B cell (primary cell): ENCODE measurements at regions not wholly inside any gene's neighbourhood (a gene's known extent, or its start where the extent isn't known, plus 50 kb on each side); places are given as distances from the start of the nearest gene placed in this dataset.

Experiments used
- ATAC-seq: fragments of 200-7000 bp; cut with Tn5 transposase; one replicate; pipeline ENCODE4 v1.10.0; 2021; ENCODE audit warnings: low read depth, mild to moderate bottlenecking, moderate number of reproducible peaks, moderate library complexity
- CTCF ChIA-PET: fragments of 350-600 bp; sonication (Branson Sonifier 250); formaldehyde crosslinking; loops from one replicate; lab custom pipeline; 2021; ENCODE audit warnings: antibody characterized with exemption, inconsistent platforms; lab: Charles Lee
- POLR2A ChIA-PET: fragments of 350-600 bp; sonication (Branson Sonifier 250); formaldehyde crosslinking; loops from one replicate; lab custom pipeline; 2021; ENCODE audit warnings: antibody characterized with exemption; lab: Charles Lee
- DNase-seq: peaks from one replicate; pipeline ENCODE4 v3.0.0; 2013
- H2AFZ ChIP-seq: 2 replicates; pipeline ENCODE4 v1.6.1; 2012; ENCODE audit warnings: mild to moderate bottlenecking, low read depth, low read length; ENCODE audit not compliant: insufficient read depth, poor library complexity, severe bottlenecking
- H3K27ac ChIP-seq, 2 donors: 1 replicate in 1 of 2; 2 replicates in 1 of 2; pipeline ENCODE4 v1.5.1; 2012 to 2013; ENCODE audit warnings: low read length in 2 of 2, mild to moderate bottlenecking in 2 of 2, moderate library complexity in 1 of 2
- H3K27me3 ChIP-seq, 4 experiments: fragments of 200-600 bp in 1 of 4; sonication (generic) in 1 of 4; replicated peaks in 1 of 4; 1 replicate in 2 of 4; 2 replicates in 2 of 4; pipeline versions ENCODE4 v1.6.1 to v1.7.0; 2013 to 2016; ENCODE audit warnings: low read length in 3 of 4, mild to moderate bottlenecking in 2 of 4, mixed read lengths in 1 of 4, moderate library complexity in 1 of 4; ENCODE audit not compliant: insufficient read depth in 4 of 4, control insufficient read depth in 3 of 4; ENCODE audit errors: control extremely low read depth in 1 of 4
- H3K36me3 ChIP-seq, 2 experiments: replicated peaks in 1 of 2; 1 replicate in 1 of 2; 2 replicates in 1 of 2; pipeline versions ENCODE4 v1.6.1 to v1.7.1; 2013; ENCODE audit warnings: low read length in 1 of 2; ENCODE audit not compliant: insufficient read depth in 2 of 2, control insufficient read depth in 1 of 2; ENCODE audit errors: control extremely low read depth in 1 of 2, extremely low read depth in 1 of 2
- H3K4me1 ChIP-seq, 2 donors: fragments of 200-600 bp in 1 of 2; sonication (generic) in 1 of 2; 1 replicate in 1 of 2; 2 replicates in 1 of 2; pipeline versions ENCODE4 v1.5.1 to v1.6.1; 2013 to 2017; ENCODE audit warnings: low read length in 2 of 2; ENCODE audit not compliant: control insufficient read depth in 2 of 2, insufficient read depth in 2 of 2
- H3K4me2 ChIP-seq: replicated peaks from 2 replicates; pipeline ENCODE3; 2012; ENCODE audit warnings: mild to moderate bottlenecking, low read depth, low read length; ENCODE audit not compliant: poor library complexity, severe bottlenecking
- H3K4me3 ChIP-seq, 5 experiments: fragments of 200-600 bp in 1 of 5; sonication (generic) in 1 of 5; 1 replicate in 3 of 5; 2 replicates in 2 of 5; pipeline versions ENCODE4 v1.5.1 to v1.7.0; 2011 to 2016; ENCODE audit warnings: low read length in 4 of 5, mild to moderate bottlenecking in 4 of 5, low read depth in 2 of 5, control low read depth in 1 of 5, moderate library complexity in 1 of 5; ENCODE audit not compliant: insufficient read depth in 1 of 5; ENCODE audit errors: control extremely low read depth in 1 of 5, extremely low read depth in 1 of 5
- H3K79me2 ChIP-seq: fragments of 200-600 bp; sonication (generic); one replicate; pipeline ENCODE4 v1.6.0; 2016; ENCODE audit warnings: low read length; ENCODE audit not compliant: control insufficient read depth, insufficient read depth
- H3K9ac ChIP-seq: fragments of 200-600 bp; sonication (generic); 2 replicates; pipeline ENCODE4 v1.6.1; 2017; ENCODE audit warnings: mild to moderate bottlenecking, low read length, moderate library complexity
- H3K9me3 ChIP-seq, 3 donors: one replicate each; pipeline versions ENCODE4 v1.6.1 to v1.7.1; 2013; ENCODE audit warnings: low read length in 2 of 3; ENCODE audit not compliant: control insufficient read depth in 2 of 3, insufficient read depth in 1 of 3; ENCODE audit errors: control extremely low read depth in 1 of 3
- H4K20me1 ChIP-seq: 2 replicates; pipeline ENCODE4 v1.6.0; 2012; ENCODE audit warnings: mild to moderate bottlenecking, low read length; ENCODE audit not compliant: insufficient read depth, control insufficient read depth, poor library complexity, severe bottlenecking
- H3K27ac Mint-ChIP-seq: one replicate; pipeline ENCODE4 v1.8.0; 2021; ENCODE audit warnings: mixed read lengths
- H3K27me3 Mint-ChIP-seq: one replicate; pipeline ENCODE4 v1.8.0; 2021; ENCODE audit warnings: mixed read lengths
- H3K4me1 Mint-ChIP-seq: one replicate; pipeline ENCODE4 v1.8.0; 2021; ENCODE audit warnings: mixed read lengths
- H3K4me3 Mint-ChIP-seq: one replicate; pipeline ENCODE4 v1.8.0; 2021; ENCODE audit warnings: mixed read lengths
- H3K9me3 Mint-ChIP-seq: one replicate; pipeline ENCODE4 v1.8.0; 2022; ENCODE audit warnings: mixed read lengths; ENCODE audit not compliant: insufficient read depth
- CTCF ChIP-seq: fragments of 200-600 bp; IDR thresholded peaks from one replicate; pipeline ENCODE4 v1.8.0; 2022; ENCODE audit warnings: antibody characterized with exemption, mild to moderate bottlenecking
- EZH2 ChIP-seq: IDR thresholded peaks from 2 replicates; pipeline ENCODE4 v1.6.1; 2012; ENCODE audit warnings: borderline replicate concordance, low read depth, mild to moderate bottlenecking, moderate library complexity, low read length; ENCODE audit not compliant: insufficient read depth, poor library complexity, severe bottlenecking
- WGBS: methylation state at CpG from one replicate; pipeline ENCODE4 v1.1.5; 2013; ENCODE audit warnings: missing lambda C conversion rate; ENCODE audit not compliant: insufficient coverage; 5-methylcytosine and 5-hydroxymethylcytosine counted together
- intact Hi-C: fragments of 100-400 bp; cut with micrococcal nuclease; formaldehyde crosslinking; loops from one replicate; pipeline ENCODE4 v1.10.0; 2022

DNA sequence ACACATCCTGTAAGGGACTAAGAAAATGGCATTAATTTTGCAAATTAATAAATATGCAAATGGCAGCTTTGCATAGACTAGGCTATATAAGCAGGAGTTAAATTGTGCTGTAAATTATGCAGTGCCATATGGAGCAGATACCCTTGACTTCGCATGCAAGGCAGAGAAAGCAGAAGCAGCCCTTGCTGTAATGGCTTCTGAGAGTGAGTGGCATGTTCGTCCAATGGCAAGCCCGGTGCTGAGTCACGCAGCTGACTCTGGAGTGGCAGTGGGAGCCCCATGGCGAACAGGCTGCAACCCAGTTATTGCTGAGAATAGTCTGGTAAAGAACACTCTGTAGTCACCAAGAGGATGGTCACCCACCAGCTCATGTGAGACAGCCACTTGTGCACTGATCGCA is 1186.5 kb downstream of the TYW1 start:
- Histone ChIP-seq H3K4me2 (no peak overlapping the region), H3K79me2 (no peaks in the 10 kb centered on the region), H3K9ac (no peak overlapping the region), H3K27me3 (no peaks in the 10 kb centered on the region), H3K27ac (no peak overlapping the region), H3K9me3 (peaks cover 0 to 14% (median 0%) of the 10 kb centered on the region in 3 donors), H4K20me1 (no peaks in the 10 kb centered on the region), H2AFZ (no peak overlapping the region), H3K4me1 (no peaks in the 10 kb centered on the region), H3K36me3 (no peaks in the 10 kb centered on the region), H3K4me3 (no peak overlapping the region)
- Mint-ChIP-seq H3K9me3 (no peaks in the 10 kb centered on the region), H3K27ac (no peak overlapping the region), H3K4me1 (no peaks in the 10 kb centered on the region), H3K4me3 (no peak overlapping the region), H3K27me3 (no peaks in the 10 kb centered on the region)
- intact Hi-C loops: no loop called here
- 85% methylated on average over 5 of the region's 6 CpGs for WGBS
- DNase-seq: no peak
- ChIA-PET POLR2A (no interaction called here), CTCF (no interaction called here)
- TF ChIP-seq EZH2 (no peak), CTCF (no peak)
- no peak for ATAC-seq

- no peak for TF ChIP-seq EZH2
- no peak for TF ChIP-seq CTCF
- no peaks in the 10 kb centered on the region for H3K9me3 Mint-ChIP-seq
- 94% methylated on average over 6 of the region's 16 CpGs for WGBS
- no peaks in the 10 kb centered on the region for H3K4me1 Mint-ChIP-seq
- Histone ChIP-seq H4K20me1 (no peaks in the 10 kb centered on the region), H3K79me2 (no peaks in the 10 kb centered on the region), H3K9ac (no peak overlapping the region), H3K9me3 (peaks cover 0 to 17% (median 0%) of the 10 kb centered on the region in 3 donors), H3K4me1 (no peaks in the 10 kb centered on the region), H3K4me2 (no peak overlapping the region), H3K36me3 (no peaks in the 10 kb centered on the region), H3K4me3 (no peak overlapping the region), H3K27ac (no peak overlapping the region), H3K27me3 (no peaks in the 10 kb centered on the region), H2AFZ (no peak overlapping the region)
- POLR2A ChIA-PET: no interaction called here
- DNase-seq (no peak), ATAC-seq (no peak)
- H3K27me3 Mint-ChIP-seq: no peaks in the 10 kb centered on the region
- no peak overlapping the region for H3K27ac Mint-ChIP-seq
- CTCF ChIA-PET: no interaction called here
- H3K4me3 Mint-ChIP-seq: no peak overlapping the region
- intact Hi-C loops: no loop called here
Measured at GRCh38 chr7:68185631-68186456, 1189.2 kb downstream of the TYW1 start.
